Lower leg skin (tissue), 3 donors: ENCODE measurements at regions not wholly inside any gene's neighbourhood (a gene's known extent, or its start where the extent isn't known, plus 50 kb on each side); places are given as distances from the start of the nearest gene placed in this dataset.

Experiments
- CTCF ChIP-seq, 3 donors: fragments of 450-650 bp; IDR thresholded peaks; one replicate each; pipeline ENCODE4 v1.5.1; 2016; ENCODE audit warnings: antibody characterized with exemption in 3 of 3, mild to moderate bottlenecking in 3 of 3, moderate library complexity in 2 of 3
- POLR2A ChIP-seq, 2 donors: fragments of 450-650 bp; IDR thresholded peaks; one replicate each; pipeline ENCODE4 v1.6.1; 2016 to 2017; ENCODE audit warnings: antibody characterized with exemption in 2 of 2, mild to moderate bottlenecking in 1 of 2, moderate library complexity in 1 of 2

GRCh38 chr6:21912151-21912832, 318.7 kb downstream of the SOX4 start:
- TF ChIP-seq CTCF (IDR thresholded peaks at IDR 0.05) (no peak), POLR2A (IDR thresholded peaks at IDR 0.05) (no peak)
